DMS 273 (cell line): ENCODE measurements at regions not wholly inside any gene's neighbourhood (a gene's known extent, or its start where the extent isn't known, plus 50 kb on each side); places are given as distances from the start of the nearest gene placed in this dataset.

ENCODE experiments used
- DNase-seq: peaks from one replicate; lab custom pipeline; 2025; ENCODE audit not compliant: unreplicated experiment; lab: John Stamatoyannopoulos, UW

- no peak for DNase-seq
Observed at GRCh38 chr6:22399693-22400092, 102.9 kb upstream of the PRL start.

GRCh38 chr6:22401206-22401605, 104.4 kb upstream of the PRL start:
- no peak for DNase-seq

GRCh38 chr6:22401932-22402331, 105.1 kb upstream of the PRL start:
- no peak for DNase-seq

DNA sequence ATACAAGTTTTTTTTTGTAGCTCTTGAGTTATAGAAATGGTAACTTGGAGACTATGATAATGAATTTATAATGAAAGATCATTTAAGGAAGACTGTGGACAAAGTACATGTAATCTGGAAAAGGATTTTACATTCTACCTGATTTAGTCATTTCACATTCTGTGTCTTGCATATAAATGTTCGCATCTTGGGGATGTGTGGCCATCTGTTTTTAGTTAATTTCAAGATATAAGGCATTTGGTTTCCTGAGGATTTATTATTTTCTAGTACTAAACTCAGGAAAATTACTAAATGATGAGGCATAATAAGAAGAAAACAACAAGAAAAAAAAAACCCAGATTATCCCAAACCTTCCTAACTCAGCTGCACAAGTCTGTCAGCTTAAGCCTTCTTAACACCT, 112.7 kb upstream of the PRL start:
- no peak for DNase-seq

- DNase-seq, result peak; percentile 30
Observed at GRCh38 chr6:22411376-22412105, 114.7 kb upstream of the PRL start.

DNA sequence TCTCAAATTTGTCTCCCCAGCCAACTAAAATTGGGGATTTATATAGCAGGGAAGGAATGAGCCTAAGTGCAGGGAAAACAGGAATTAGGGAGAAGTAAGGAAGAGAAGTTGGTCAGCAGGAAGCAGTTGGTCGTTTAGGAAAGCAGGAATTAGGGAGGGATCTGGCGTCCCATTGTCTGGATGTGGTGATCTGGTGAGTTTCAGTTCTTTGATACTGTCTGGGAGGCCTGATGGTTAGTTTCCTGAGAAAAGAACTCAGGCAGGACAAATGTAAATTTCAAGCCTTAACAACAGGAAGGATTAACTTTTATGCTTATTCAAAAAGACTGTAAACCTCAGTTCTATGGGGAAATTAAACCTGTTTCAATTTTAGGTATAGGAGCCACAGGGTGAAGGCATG, 116.2 kb upstream of the PRL start:
- DNase-seq, result no peak

GRCh38 chr6:22413681-22414311, 117.0 kb upstream of the PRL start:
- no peak for DNase-seq

- DNase-seq, result no peak
Observed at GRCh38 chr6:22418714-22419113, 121.9 kb upstream of the PRL start.

GRCh38 chr6:22421198-22421597, 124.4 kb upstream of the PRL start:
- no peak for DNase-seq

GRCh38 chr6:22424196-22424595, 127.4 kb upstream of the PRL start:
- no peak for DNase-seq

GRCh38 chr6:22432060-22432459, 135.2 kb upstream of the PRL start:
- no peak for DNase-seq

- no peak for DNase-seq
Observed at GRCh38 chr6:22433745-22434144, 135.6 kb upstream of the HDGFL1 start.

DNA sequence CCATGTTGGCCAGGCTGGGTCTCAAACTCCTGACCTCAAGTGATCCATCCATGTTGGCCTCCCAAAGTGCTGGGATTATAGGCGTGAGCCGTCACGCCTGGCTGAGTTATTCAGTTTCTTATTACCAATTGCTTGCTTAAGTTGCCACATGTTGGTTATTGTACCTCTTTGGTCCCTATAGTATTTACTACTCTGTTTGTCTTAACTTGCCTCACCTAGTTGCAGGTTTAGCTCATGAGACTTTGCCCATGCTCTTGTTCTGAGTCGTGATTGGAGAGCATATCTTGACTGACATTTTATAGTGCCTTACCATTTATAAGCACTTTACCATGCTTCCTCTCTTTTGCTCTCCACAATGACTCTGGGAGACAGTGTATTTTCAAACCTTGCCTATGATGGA, 134.2 kb upstream of the HDGFL1 start:
- DNase-seq, result no peak

DNA sequence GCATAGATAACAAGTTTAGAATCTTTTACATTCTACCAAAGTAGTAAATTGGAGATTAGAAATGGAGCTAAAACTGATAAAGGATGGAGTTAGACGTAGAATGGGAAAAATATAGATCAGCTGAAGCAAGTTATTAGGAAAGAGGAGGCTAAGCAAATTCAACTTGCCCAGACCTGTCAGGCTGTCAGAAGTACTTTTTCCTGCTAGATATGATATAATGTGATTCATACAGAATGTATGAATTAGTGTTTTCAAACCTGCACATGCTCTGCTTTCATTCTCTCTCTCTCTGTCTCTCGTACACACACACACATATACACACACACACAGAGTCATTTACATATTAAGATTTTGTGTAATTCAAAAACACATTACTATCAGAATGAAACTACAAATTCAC, 133.2 kb upstream of the HDGFL1 start:
- DNase-seq, result no peak

GRCh38 chr6:22437665-22438064, 131.7 kb upstream of the HDGFL1 start:
- no peak for DNase-seq

- no peak for DNase-seq
Observed at GRCh38 chr6:22442826-22443225, 126.5 kb upstream of the HDGFL1 start.

DNA sequence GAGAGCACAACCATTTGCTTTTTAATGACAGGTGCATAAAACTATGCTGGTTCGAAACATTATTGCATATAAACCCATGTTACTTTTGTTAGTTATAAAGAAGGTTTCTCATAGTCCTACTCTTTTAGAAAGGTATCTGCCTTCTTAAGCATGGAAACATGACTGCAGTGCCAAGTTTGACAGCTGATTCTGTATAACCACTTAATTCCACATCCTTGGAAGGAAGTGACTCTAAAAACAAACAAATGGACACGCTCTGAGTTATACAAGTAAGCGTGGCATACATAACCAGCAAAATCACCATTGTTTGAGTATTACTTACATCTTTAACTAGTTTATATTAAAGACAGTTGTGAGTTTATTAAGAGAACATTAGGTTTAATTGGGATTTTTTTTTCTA, 125.0 kb upstream of the HDGFL1 start:
- DNase-seq, result no peak

DNA sequence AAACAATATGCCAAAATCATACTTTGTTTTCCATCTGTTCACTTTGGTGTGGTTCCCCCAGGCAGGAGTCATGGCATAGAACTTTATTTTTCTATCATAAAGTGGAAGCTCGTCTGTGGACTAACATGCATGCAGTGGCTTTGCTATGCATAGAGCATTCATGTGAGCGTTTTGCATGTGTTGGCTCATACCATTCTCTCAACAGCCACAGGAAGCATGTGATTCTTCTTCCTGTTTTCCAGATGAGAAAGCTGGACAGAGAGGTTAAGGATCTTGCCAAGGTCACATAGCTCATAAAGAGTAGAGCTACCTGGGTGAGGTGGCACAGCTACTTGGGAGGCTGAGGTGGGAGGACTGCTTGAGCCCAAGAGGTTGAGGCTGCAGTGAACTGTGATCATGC, 123.4 kb upstream of the HDGFL1 start:
- DNase-seq, result no peak

- DNase-seq, result no peak
Observed at GRCh38 chr6:22447249-22448196, 121.8 kb upstream of the HDGFL1 start.

- DNase-seq, result no peak
Observed at GRCh38 chr6:22448291-22448711, 121.1 kb upstream of the HDGFL1 start.

GRCh38 chr6:22451962-22452361, 117.4 kb upstream of the HDGFL1 start:
- no peak for DNase-seq

DNA sequence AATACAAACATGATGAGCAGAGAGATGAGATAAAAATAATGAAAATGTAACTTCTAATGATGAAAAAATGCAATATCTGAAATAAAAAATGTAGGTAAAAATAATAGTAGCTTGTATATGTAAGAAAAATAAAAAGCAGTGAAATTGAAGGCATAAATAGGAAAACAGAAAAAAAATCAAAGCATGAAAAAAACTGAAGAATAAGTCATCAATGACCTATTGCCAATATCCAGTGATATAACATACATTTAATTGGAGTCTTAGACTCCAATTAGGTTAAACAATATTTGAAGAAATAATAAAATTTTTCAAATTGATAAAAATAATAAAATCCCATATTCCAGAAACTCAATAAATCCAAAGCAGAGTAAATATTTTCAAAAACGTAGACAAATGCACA, 114.0 kb upstream of the HDGFL1 start:
- no peak for DNase-seq
